ENCODE measurements at regions not wholly inside any gene's neighbourhood (a gene's known extent, or its start where the extent isn't known, plus 50 kb on each side); places are given as distances from the start of the nearest gene placed in this dataset.

- no peaks in the 10 kb centered on the region for H3K4me1 ChIP-seq (ENCODE audit: low read length)
- H3K79me2 ChIP-seq (ENCODE audit: low read length) = no peaks in the 10 kb centered on the region
- no peaks in the 10 kb centered on the region for H4K20me1 ChIP-seq (ENCODE audit: insufficient read depth, low read length)
- H3K27me3 ChIP-seq (replicated peaks; ENCODE audit: insufficient read depth, low read length) = no peaks in the 10 kb centered on the region
- no peak overlapping the region for H3K27ac ChIP-seq (ENCODE audit: low read length)
- H3K9ac ChIP-seq (ENCODE audit: low read length) = no peak overlapping the region
- H3K4me2 ChIP-seq (ENCODE audit: low read depth, low read length) = no peak overlapping the region
- no peaks in the 10 kb centered on the region for H3K9me2 ChIP-seq (replicated peaks; ENCODE audit: insufficient read depth, low read length)
- no peak for DNase-seq
- no peaks in the 10 kb centered on the region for H3K36me3 ChIP-seq (replicated peaks; ENCODE audit: insufficient read depth, low read length)
- H3K4me3 ChIP-seq (ENCODE audit: low read length) = no peak overlapping the region
- no peaks in the 10 kb centered on the region for H3K9me3 ChIP-seq (replicated peaks; ENCODE audit: insufficient read depth, low read length)
- H2AFZ ChIP-seq (ENCODE audit: low read length) = no peak overlapping the region
- TF ChIP-seq EZH2 (optimal IDR thresholded peaks at IDR 0.05; ENCODE audit: low read depth, low read length) (no peak), CTCF (IDR thresholded peaks at IDR 0.05; ENCODE audit: low read length) (no peak), EZH2phosphoT487 (IDR thresholded peaks at IDR 0.05; ENCODE audit: low read length) (no peak)
- no peaks in the 10 kb centered on the region for H3F3A ChIP-seq (ENCODE audit: insufficient read depth, low read length)
Observed at GRCh38 chr10:120385992-120386391, 71.0 kb upstream of the PLPP4 start.

- H3K9me2 ChIP-seq (replicated peaks; ENCODE audit: insufficient read depth, low read length) = no peaks in the 10 kb centered on the region
- H3K4me1 ChIP-seq (ENCODE audit: low read length) = no peaks in the 10 kb centered on the region
- H3F3A ChIP-seq (ENCODE audit: insufficient read depth, low read length) = no peaks in the 10 kb centered on the region
- H3K4me3 ChIP-seq (ENCODE audit: low read length) = no peak overlapping the region
- no peak overlapping the region for H2AFZ ChIP-seq (ENCODE audit: low read length)
- TF ChIP-seq EZH2 (optimal IDR thresholded peaks at IDR 0.05; ENCODE audit: low read depth, low read length) = no peak
- no peak for TF ChIP-seq EZH2phosphoT487 (IDR thresholded peaks at IDR 0.05; ENCODE audit: low read length)
- TF ChIP-seq CTCF (IDR thresholded peaks at IDR 0.05; ENCODE audit: low read length) = no peak
- no peaks in the 10 kb centered on the region for H4K20me1 ChIP-seq (ENCODE audit: insufficient read depth, low read length)
- DNase-seq = no peak
- no peak overlapping the region for H3K27ac ChIP-seq (ENCODE audit: low read length)
- no peaks in the 10 kb centered on the region for H3K27me3 ChIP-seq (replicated peaks; ENCODE audit: insufficient read depth, low read length)
- no peaks in the 10 kb centered on the region for H3K36me3 ChIP-seq (replicated peaks; ENCODE audit: insufficient read depth, low read length)
- H3K9ac ChIP-seq (ENCODE audit: low read length) = no peak overlapping the region
- no peaks in the 10 kb centered on the region for H3K79me2 ChIP-seq (ENCODE audit: low read length)
- no peaks in the 10 kb centered on the region for H3K9me3 ChIP-seq (replicated peaks; ENCODE audit: insufficient read depth, low read length)
- no peak overlapping the region for H3K4me2 ChIP-seq (ENCODE audit: low read depth, low read length)
Observed at GRCh38 chr10:120386896-120387295, 70.1 kb upstream of the PLPP4 start.

- Histone ChIP-seq H2AFZ (ENCODE audit: low read length) (no peak overlapping the region), H3K4me1 (ENCODE audit: low read length) (no peaks in the 10 kb centered on the region), H3K9me3 (replicated peaks; ENCODE audit: insufficient read depth, low read length) (no peaks in the 10 kb centered on the region)
Observed at GRCh38 chr10:120387326-120387725, 69.7 kb upstream of the PLPP4 start.

More at GRCh38 chr10:120387326-120387725, 69.7 kb upstream of the PLPP4 start:
- no peaks in the 10 kb centered on the region for H3K79me2 ChIP-seq (ENCODE audit: low read length)
- H4K20me1 ChIP-seq (ENCODE audit: insufficient read depth, low read length) = no peaks in the 10 kb centered on the region
- no peak for DNase-seq
- no peaks in the 10 kb centered on the region for H3K9me2 ChIP-seq (replicated peaks; ENCODE audit: insufficient read depth, low read length)
- no peaks in the 10 kb centered on the region for H3K27me3 ChIP-seq (replicated peaks; ENCODE audit: insufficient read depth, low read length)
- no peak for TF ChIP-seq EZH2phosphoT487 (IDR thresholded peaks at IDR 0.05; ENCODE audit: low read length)
- TF ChIP-seq EZH2 (optimal IDR thresholded peaks at IDR 0.05; ENCODE audit: low read depth, low read length) = no peak
- TF ChIP-seq CTCF (IDR thresholded peaks at IDR 0.05; ENCODE audit: low read length) = no peak
- H3K36me3 ChIP-seq (replicated peaks; ENCODE audit: insufficient read depth, low read length) = no peaks in the 10 kb centered on the region
- H3F3A ChIP-seq (ENCODE audit: insufficient read depth, low read length) = no peaks in the 10 kb centered on the region
- no peak overlapping the region for H3K4me2 ChIP-seq (ENCODE audit: low read depth, low read length)
- H3K9ac ChIP-seq (ENCODE audit: low read length) = no peak overlapping the region
- H3K27ac ChIP-seq (ENCODE audit: low read length) = no peak overlapping the region
- no peak overlapping the region for H3K4me3 ChIP-seq (ENCODE audit: low read length)
